ENCODE measurements at regions not wholly inside any gene's neighbourhood (a gene's known extent, or its start where the extent isn't known, plus 50 kb on each side); places are given as distances from the start of the nearest gene placed in this dataset.

- Histone ChIP-seq H3F3A (ENCODE audit: low read depth) (no peaks in the 10 kb centered on the region), H3K79me2 (ENCODE audit: insufficient read depth, low read length) (no peaks in the 10 kb centered on the region), H2AFZ (ENCODE audit: low read length) (no peak overlapping the region), H3K4me3 (ENCODE audit: low read length, poor library complexity, severe bottlenecking) (no peak overlapping the region), H4K20me1 (ENCODE audit: insufficient read depth, low read length, poor library complexity, severe bottlenecking) (no peaks in the 10 kb centered on the region), H3K27me3 (ENCODE audit: insufficient read depth, low read length, poor library complexity, severe bottlenecking) (no peaks in the 10 kb centered on the region), H3K9me2 (replicated peaks; ENCODE audit: low read depth, low read length) (no peaks in the 10 kb centered on the region), H3K36me3 (ENCODE audit: insufficient read depth, low read length) (no peaks in the 10 kb centered on the region), H3K4me1 (ENCODE audit: insufficient read depth, low read length, poor library complexity, severe bottlenecking) (no peaks in the 10 kb centered on the region), H3K9me3 (ENCODE audit: insufficient read depth, low read depth, low read length) (no peaks in the 10 kb centered on the region), H3K9ac (ENCODE audit: low read depth, low read length, poor library complexity, severe bottlenecking) (no peak overlapping the region), H3K4me2 (ENCODE audit: low read depth, low read length, poor library complexity, severe bottlenecking) (no peak overlapping the region)
- TF ChIP-seq CTCF (conservative IDR thresholded peaks at IDR 0.05; ENCODE audit: low read length), result no peak
- TF ChIP-seq EZH2phosphoT487 (IDR thresholded peaks at IDR 0.05; ENCODE audit: borderline replicate concordance), result no peak
Observed at GRCh38 chr11:28962502-28962901, 854.3 kb downstream of the METTL15 start.

GRCh38 chr11:28961726-28962125, 853.5 kb downstream of the METTL15 start:
- no peaks in the 10 kb centered on the region for H3K27me3 ChIP-seq (ENCODE audit: insufficient read depth, low read length, poor library complexity, severe bottlenecking)
- no peak overlapping the region for H3K4me2 ChIP-seq (ENCODE audit: low read depth, low read length, poor library complexity, severe bottlenecking)
- H3K79me2 ChIP-seq (ENCODE audit: insufficient read depth, low read length), result no peaks in the 10 kb centered on the region
- H3F3A ChIP-seq (ENCODE audit: low read depth), result no peaks in the 10 kb centered on the region
- no peak overlapping the region for H3K4me3 ChIP-seq (ENCODE audit: low read length, poor library complexity, severe bottlenecking)
- H3K9me3 ChIP-seq (ENCODE audit: insufficient read depth, low read depth, low read length), result no peaks in the 10 kb centered on the region
- TF ChIP-seq EZH2phosphoT487 (IDR thresholded peaks at IDR 0.05; ENCODE audit: borderline replicate concordance) (no peak), CTCF (conservative IDR thresholded peaks at IDR 0.05; ENCODE audit: low read length) (no peak)
- H3K36me3 ChIP-seq (ENCODE audit: insufficient read depth, low read length), result no peaks in the 10 kb centered on the region
- no peaks in the 10 kb centered on the region for H3K9me2 ChIP-seq (replicated peaks; ENCODE audit: low read depth, low read length)
- H4K20me1 ChIP-seq (ENCODE audit: insufficient read depth, low read length, poor library complexity, severe bottlenecking), result no peaks in the 10 kb centered on the region
- no peak overlapping the region for H2AFZ ChIP-seq (ENCODE audit: low read length)
- H3K9ac ChIP-seq (ENCODE audit: low read depth, low read length, poor library complexity, severe bottlenecking), result no peak overlapping the region
- H3K4me1 ChIP-seq (ENCODE audit: insufficient read depth, low read length, poor library complexity, severe bottlenecking), result no peaks in the 10 kb centered on the region

GRCh38 chr11:28956446-28956845, 848.3 kb downstream of the METTL15 start:
- H3K9me2 ChIP-seq (replicated peaks; ENCODE audit: low read depth, low read length), result no peaks in the 10 kb centered on the region
- no peak overlapping the region for H3K9ac ChIP-seq (ENCODE audit: low read depth, low read length, poor library complexity, severe bottlenecking)
- no peaks in the 10 kb centered on the region for H3K79me2 ChIP-seq (ENCODE audit: insufficient read depth, low read length)
- H3K27me3 ChIP-seq (ENCODE audit: insufficient read depth, low read length, poor library complexity, severe bottlenecking), result no peaks in the 10 kb centered on the region
- H3F3A ChIP-seq (ENCODE audit: low read depth), result no peaks in the 10 kb centered on the region
- no peaks in the 10 kb centered on the region for H3K9me3 ChIP-seq (ENCODE audit: insufficient read depth, low read depth, low read length)
- H4K20me1 ChIP-seq (ENCODE audit: insufficient read depth, low read length, poor library complexity, severe bottlenecking), result no peaks in the 10 kb centered on the region
- no peak overlapping the region for H2AFZ ChIP-seq (ENCODE audit: low read length)
- H3K4me1 ChIP-seq (ENCODE audit: insufficient read depth, low read length, poor library complexity, severe bottlenecking), result no peaks in the 10 kb centered on the region
- no peak overlapping the region for H3K4me3 ChIP-seq (ENCODE audit: low read length, poor library complexity, severe bottlenecking)
- TF ChIP-seq CTCF (conservative IDR thresholded peaks at IDR 0.05; ENCODE audit: low read length) (no peak), EZH2phosphoT487 (IDR thresholded peaks at IDR 0.05; ENCODE audit: borderline replicate concordance) (no peak)
- H3K4me2 ChIP-seq (ENCODE audit: low read depth, low read length, poor library complexity, severe bottlenecking), result no peak overlapping the region
- no peaks in the 10 kb centered on the region for H3K36me3 ChIP-seq (ENCODE audit: insufficient read depth, low read length)

Data from Loucy (cell line).